ENCODE measurements at regions not wholly inside any gene's neighbourhood (a gene's known extent, or its start where the extent isn't known, plus 50 kb on each side); places are given as distances from the start of the nearest gene placed in this dataset.
A peak's percentile ranks its signal among the peaks of the same experiment; 100 is the strongest.
"Not testable (repeated sequence)": the region's sequence is repeated elsewhere in the genome, so short reads cannot be mapped to it uniquely, and the experiment has no call there.

DNA sequence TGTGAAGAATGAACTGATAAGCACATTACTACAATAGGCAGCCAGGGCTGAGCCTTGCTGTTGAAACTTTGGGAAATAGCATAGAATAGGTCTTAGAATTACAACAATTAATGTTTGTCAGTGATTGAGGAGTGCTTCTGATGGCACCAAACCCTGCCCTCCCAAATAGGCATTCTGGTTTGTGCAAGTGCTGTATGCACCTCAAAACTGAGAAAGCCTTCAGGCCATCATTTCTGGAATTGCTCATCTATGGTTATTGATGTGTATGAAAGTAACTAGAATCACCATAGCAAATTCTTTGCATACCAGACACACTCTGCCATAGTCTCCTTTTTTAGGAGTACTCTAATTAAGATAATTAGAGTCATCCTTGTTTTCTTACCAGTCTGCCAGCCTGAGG lies 585.0 kb upstream of the MBL2 start:
- DNase-seq (ENCODE audit: low spot score): peak; percentile 2
- Histone ChIP-seq H3K27me3 (no peaks in the 10 kb centered on the region), H3K9ac (no peak overlapping the region), H2AFZ (replicated peaks) (no peak overlapping the region), H3K4me2 (no peak overlapping the region), H3K9me3 (ENCODE audit: low read depth) (no peaks in the 10 kb centered on the region), H3K27ac (no peak overlapping the region), H3K4me3 (no peak overlapping the region), H3F3A (ENCODE audit: low read depth) (no peaks in the 10 kb centered on the region), H3K79me2 (ENCODE audit: low read depth) (no peaks in the 10 kb centered on the region), H3K36me3 (no peaks in the 10 kb centered on the region), H3K4me1 (peaks cover 5% of the 10 kb centered on the region), H4K20me1 (ENCODE audit: low read depth) (no peaks in the 10 kb centered on the region)
- Mint-ChIP-seq H3K4me3 (no peak overlapping the region), H3K27me3 (ENCODE audit: insufficient read depth, low read depth) (peaks cover 3% of the 10 kb centered on the region), H3K36me3 (no peaks in the 10 kb centered on the region), H3K27ac (no peak overlapping the region), H3K9me3 (peaks cover 6% of the 10 kb centered on the region), H3K4me1 (no peaks in the 10 kb centered on the region)
- TF ChIP-seq, protein P1, sequence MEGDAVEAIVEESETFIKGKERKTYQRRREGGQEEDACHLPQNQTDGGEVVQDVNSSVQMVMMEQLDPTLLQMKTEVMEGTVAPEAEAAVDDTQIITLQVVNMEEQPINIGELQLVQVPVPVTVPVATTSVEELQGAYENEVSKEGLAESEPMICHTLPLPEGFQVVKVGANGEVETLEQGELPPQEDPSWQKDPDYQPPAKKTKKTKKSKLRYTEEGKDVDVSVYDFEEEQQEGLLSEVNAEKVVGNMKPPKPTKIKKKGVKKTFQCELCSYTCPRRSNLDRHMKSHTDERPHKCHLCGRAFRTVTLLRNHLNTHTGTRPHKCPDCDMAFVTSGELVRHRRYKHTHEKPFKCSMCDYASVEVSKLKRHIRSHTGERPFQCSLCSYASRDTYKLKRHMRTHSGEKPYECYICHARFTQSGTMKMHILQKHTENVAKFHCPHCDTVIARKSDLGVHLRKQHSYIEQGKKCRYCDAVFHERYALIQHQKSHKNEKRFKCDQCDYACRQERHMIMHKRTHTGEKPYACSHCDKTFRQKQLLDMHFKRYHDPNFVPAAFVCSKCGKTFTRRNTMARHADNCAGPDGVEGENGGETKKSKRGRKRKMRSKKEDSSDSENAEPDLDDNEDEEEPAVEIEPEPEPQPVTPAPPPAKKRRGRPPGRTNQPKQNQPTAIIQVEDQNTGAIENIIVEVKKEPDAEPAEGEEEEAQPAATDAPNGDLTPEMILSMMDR (IDR thresholded peaks at IDR 0.05): no peak
- TF ChIP-seq EZH2phosphoT487 (IDR thresholded peaks at IDR 0.05) (no peak), EZH2 (IDR thresholded peaks at IDR 0.05) (no peak)

DNA sequence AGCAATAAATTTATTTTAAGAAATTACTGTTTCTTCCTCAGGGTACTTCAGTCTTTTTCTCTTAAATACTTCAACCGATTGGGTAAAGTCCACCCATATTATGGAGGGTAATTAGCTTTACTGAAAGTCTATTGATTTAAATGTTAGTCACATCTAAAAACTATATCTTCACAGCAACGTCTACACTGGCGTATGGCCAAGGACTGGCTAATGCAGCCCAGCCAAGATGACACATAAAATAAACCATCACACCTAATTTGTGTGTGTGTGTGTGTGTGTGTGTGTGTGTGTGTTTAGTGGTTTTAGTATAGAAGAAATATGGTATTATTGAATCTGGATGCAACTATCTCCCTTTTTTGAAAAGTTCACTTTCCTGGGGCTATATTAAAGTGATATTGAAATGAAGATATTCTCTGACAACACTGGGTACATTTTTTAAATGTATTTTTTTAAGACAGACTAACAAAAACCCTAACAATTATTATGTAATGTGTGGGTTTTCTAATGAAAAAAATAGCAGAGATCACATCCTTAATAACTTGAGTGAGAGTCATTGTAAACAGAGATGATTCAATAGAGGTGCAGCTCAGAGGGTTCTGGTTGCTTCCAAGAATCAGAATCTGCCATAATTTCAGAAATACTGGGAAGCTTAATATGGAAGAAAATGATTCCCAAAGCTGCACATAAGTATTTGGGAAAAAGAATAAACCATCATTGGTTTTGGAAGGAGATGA lies 584.2 kb upstream of the MBL2 start:
- no peaks in the 10 kb centered on the region for H3K27me3 Mint-ChIP-seq (ENCODE audit: insufficient read depth, low read depth)
- Histone ChIP-seq H3K4me2 (no peak overlapping the region), H3K27me3 (no peaks in the 10 kb centered on the region), H3K36me3 (no peaks in the 10 kb centered on the region), H3K27ac (no peak overlapping the region), H2AFZ (replicated peaks) (no peak overlapping the region), H3F3A (ENCODE audit: low read depth) (no peaks in the 10 kb centered on the region), H4K20me1 (ENCODE audit: low read depth) (no peaks in the 10 kb centered on the region), H3K4me1 (no peaks in the 10 kb centered on the region), H3K9ac (no peak overlapping the region), H3K4me3 (no peak overlapping the region), H3K9me3 (ENCODE audit: low read depth) (no peaks in the 10 kb centered on the region), H3K79me2 (ENCODE audit: low read depth) (no peaks in the 10 kb centered on the region)
- DNase-seq (ENCODE audit: low spot score): no peak
- no peaks in the 10 kb centered on the region for H3K4me1 Mint-ChIP-seq
- H3K27ac Mint-ChIP-seq: no peak overlapping the region
- no peak for TF ChIP-seq EZH2 (IDR thresholded peaks at IDR 0.05)
- TF ChIP-seq EZH2phosphoT487 (IDR thresholded peaks at IDR 0.05): no peak
- TF ChIP-seq, protein P1 (IDR thresholded peaks at IDR 0.05): no peak
- peaks cover 6% of the 10 kb centered on the region for H3K9me3 Mint-ChIP-seq
- H3K36me3 Mint-ChIP-seq: no peaks in the 10 kb centered on the region
- no peak overlapping the region for H3K4me3 Mint-ChIP-seq

DNA sequence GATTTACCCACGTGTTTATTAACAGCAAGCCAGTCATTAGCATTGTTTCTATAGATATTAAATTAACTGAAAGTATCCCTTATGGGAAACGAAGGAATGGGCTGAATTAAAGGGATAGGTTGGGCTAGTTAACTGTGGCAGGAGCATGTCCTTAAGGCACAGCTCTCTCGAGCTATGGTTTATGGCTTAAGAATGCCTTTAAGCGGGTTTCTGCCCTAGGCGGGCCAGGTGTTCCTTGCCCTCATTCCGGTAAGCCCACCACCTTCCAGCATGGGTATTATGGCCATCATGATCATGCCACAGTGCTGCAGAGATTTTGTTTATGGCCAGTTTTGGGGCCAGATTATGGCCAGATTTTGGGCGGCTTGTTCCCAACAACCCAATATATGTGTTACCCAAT lies 569.9 kb upstream of the MBL2 start:
- not testable (repeated sequence) for H3K4me3 Mint-ChIP-seq; H3F3A ChIP-seq (ENCODE audit: low read depth); H2AFZ ChIP-seq (replicated peaks); H3K9me3 ChIP-seq (ENCODE audit: low read depth); H3K27ac Mint-ChIP-seq; H3K36me3 Mint-ChIP-seq; H3K36me3 ChIP-seq; H4K20me1 ChIP-seq (ENCODE audit: low read depth); H3K27me3 ChIP-seq; H3K79me2 ChIP-seq (ENCODE audit: low read depth); DNase-seq (ENCODE audit: low spot score); H3K4me2 ChIP-seq; H3K9ac ChIP-seq; H3K9me3 Mint-ChIP-seq; H3K4me1 ChIP-seq; H3K4me3 ChIP-seq; H3K27ac ChIP-seq; H3K27me3 Mint-ChIP-seq (ENCODE audit: insufficient read depth, low read depth)
- peaks cover 12% of the 10 kb centered on the region for H3K4me1 Mint-ChIP-seq

DNA sequence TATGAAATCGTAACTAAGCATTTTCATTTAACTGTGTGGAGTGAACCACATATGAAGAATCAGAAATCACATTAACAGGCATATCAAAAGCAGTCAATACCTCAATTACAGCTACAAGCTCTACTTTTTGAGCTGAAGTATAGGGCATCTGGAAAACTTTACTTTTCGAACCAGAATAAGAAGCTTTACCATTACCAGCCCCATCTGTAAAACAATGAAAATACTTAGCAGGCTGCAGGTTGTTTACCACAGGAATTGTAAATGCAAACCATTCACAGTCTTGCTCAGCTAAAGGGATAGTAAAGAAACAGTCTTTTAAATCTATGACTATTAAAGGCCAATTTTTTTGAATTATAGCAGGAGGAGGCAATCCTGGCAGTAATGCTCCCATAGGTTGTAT lies 565.6 kb upstream of the MBL2 start:
- H3K27ac ChIP-seq; H3K79me2 ChIP-seq (ENCODE audit: low read depth); H3K36me3 ChIP-seq; DNase-seq (ENCODE audit: low spot score); H3K27me3 Mint-ChIP-seq (ENCODE audit: insufficient read depth, low read depth); H3K4me1 ChIP-seq; H3K4me2 ChIP-seq; H3K27me3 ChIP-seq; H3F3A ChIP-seq (ENCODE audit: low read depth); H3K9me3 ChIP-seq (ENCODE audit: low read depth); H3K36me3 Mint-ChIP-seq; H3K4me1 Mint-ChIP-seq; H3K4me3 Mint-ChIP-seq; H3K27ac Mint-ChIP-seq; H3K9ac ChIP-seq; H2AFZ ChIP-seq (replicated peaks); H4K20me1 ChIP-seq (ENCODE audit: low read depth); H3K4me3 ChIP-seq: not testable (repeated sequence)
- peaks cover 15% of the 10 kb centered on the region for H3K9me3 Mint-ChIP-seq

DNA sequence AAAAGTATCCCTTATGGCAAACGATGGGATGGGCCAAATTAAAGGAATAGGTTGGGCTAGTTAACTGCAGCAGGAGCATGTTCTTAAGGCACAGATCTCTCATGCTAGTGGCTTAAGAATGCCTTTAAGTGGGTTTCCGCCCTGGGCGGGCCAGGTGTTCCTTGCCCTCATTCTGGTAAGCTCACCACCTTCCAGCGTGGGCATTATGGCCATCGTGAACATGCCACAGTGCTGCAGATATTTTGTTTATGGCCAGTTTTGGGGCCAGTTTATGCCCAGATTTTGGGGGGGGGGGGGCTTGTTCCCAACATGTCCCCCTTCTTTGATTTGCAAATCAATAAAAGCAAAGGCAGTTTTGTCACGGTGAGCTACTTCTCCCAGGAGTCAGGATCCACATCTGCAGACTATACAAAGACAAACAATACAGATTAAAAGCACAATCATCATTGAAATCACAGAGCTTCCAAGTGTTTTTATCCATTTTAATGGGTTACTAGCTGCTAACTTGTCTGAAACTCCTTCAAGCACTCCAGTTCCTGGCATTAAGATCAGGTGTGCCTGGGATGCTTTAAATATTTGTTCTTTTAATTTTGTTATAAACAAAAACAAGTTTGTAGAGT lies 563.3 kb upstream of the MBL2 start:
- H3K27me3 ChIP-seq: not testable (repeated sequence)

More for the DNA sequence above, 563.3 kb upstream of the MBL2 start:
- DNase-seq (ENCODE audit: low spot score); H3K4me2 ChIP-seq; H3K36me3 Mint-ChIP-seq; H3K9me3 ChIP-seq (ENCODE audit: low read depth); H2AFZ ChIP-seq (replicated peaks); H3K4me1 Mint-ChIP-seq; H3K36me3 ChIP-seq; H3K79me2 ChIP-seq (ENCODE audit: low read depth); H4K20me1 ChIP-seq (ENCODE audit: low read depth); H3K27me3 Mint-ChIP-seq (ENCODE audit: insufficient read depth, low read depth); H3K9ac ChIP-seq; H3K4me3 Mint-ChIP-seq; H3K27ac ChIP-seq; H3K27ac Mint-ChIP-seq; H3K4me3 ChIP-seq; H3F3A ChIP-seq (ENCODE audit: low read depth); H3K4me1 ChIP-seq: not testable (repeated sequence)
- peaks cover 15% of the 10 kb centered on the region for H3K9me3 Mint-ChIP-seq
